ENCODE measurements at regions not wholly inside any gene's neighbourhood (a gene's known extent, or its start where the extent isn't known, plus 50 kb on each side); places are given as distances from the start of the nearest gene placed in this dataset.

DNA sequence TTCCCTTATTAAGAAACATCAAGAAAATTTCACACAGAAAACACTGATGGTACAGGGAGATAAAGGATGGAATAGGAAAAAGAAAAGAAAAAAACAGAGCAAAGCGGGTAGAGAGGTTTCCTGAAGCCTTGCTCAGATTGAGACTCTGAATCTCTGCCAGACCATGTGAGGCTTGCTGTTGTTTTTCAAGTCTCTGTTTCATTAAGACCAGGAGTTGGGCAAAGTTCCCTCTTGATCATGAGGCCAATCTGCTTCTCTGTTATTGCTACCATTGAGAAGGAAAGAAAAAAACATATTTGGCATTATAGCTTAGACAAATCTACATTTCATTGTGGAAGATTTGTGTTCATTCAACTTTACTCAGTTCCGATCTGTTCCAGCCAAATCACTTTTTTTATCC, 201.6 kb upstream of the SOX9 start:
- TF ChIP-seq CBX8 (IDR thresholded peaks at IDR 0.05) (no peak), CTCF (IDR thresholded peaks at IDR 0.05) (no peak), MAZ (IDR thresholded peaks at IDR 0.05; ENCODE audit: borderline replicate concordance, low read depth, low read length) (no peak), CHD2 (IDR thresholded peaks at IDR 0.05; ENCODE audit: low read length, partially characterized antibody) (no peak), RAD21 (conservative IDR thresholded peaks at IDR 0.05 in 1 of 2, IDR thresholded peaks at IDR 0.05 in 1 of 2) (no peak), EP300 (IDR thresholded peaks at IDR 0.05) (no peak), MYC (IDR thresholded peaks at IDR 0.05; ENCODE audit: borderline replicate concordance, low read length) (no peak), MAX (IDR thresholded peaks at IDR 0.05) (no peak)
- TF ChIP-seq, protein P1, sequence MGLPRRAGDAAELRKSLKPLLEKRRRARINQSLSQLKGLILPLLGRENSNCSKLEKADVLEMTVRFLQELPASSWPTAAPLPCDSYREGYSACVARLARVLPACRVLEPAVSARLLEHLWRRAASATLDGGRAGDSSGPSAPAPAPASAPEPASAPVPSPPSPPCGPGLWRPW (IDR thresholded peaks at IDR 0.05): no peak
- TF ChIP-seq, protein P2, sequence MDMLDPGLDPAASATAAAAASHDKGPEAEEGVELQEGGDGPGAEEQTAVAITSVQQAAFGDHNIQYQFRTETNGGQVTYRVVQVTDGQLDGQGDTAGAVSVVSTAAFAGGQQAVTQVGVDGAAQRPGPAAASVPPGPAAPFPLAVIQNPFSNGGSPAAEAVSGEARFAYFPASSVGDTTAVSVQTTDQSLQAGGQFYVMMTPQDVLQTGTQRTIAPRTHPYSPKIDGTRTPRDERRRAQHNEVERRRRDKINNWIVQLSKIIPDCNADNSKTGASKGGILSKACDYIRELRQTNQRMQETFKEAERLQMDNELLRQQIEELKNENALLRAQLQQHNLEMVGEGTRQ (IDR thresholded peaks at IDR 0.05): no peak
